Psoas muscle (tissue), 7 donors: ENCODE measurements at regions not wholly inside any gene's neighbourhood (a gene's known extent, or its start where the extent isn't known, plus 50 kb on each side); places are given as distances from the start of the nearest gene placed in this dataset.

Source experiments
- ATAC-seq, 4 donors: fragments of 200-7000 bp; cut with Tn5 transposase; one replicate each; pipeline ENCODE4 v1.9.1; 2020; ENCODE audit warnings: moderate library complexity in 3 of 4, mild to moderate bottlenecking in 2 of 4
- DNase-seq, 2 donors: peaks; one replicate each; pipeline ENCODE4 v3.0.0-alpha.2; 2020
- H3K27ac ChIP-seq: fragments of 200-600 bp; one replicate; pipeline ENCODE4 v1.8.0; 2022
- H3K27me3 ChIP-seq, 3 donors: fragments of 200-600 bp in 1 of 3; one replicate each; pipeline versions ENCODE4 v1.6.1 to v1.8.0; 2013 to 2022; ENCODE audit warnings: low read length in 2 of 3, mild to moderate bottlenecking in 2 of 3, moderate library complexity in 1 of 3; ENCODE audit not compliant: insufficient read depth in 3 of 3
- H3K36me3 ChIP-seq, 2 donors: fragments of 200-600 bp in 1 of 2; one replicate each; pipeline versions ENCODE4 v1.6.1 to v1.8.0; 2013 to 2022; ENCODE audit warnings: low read depth in 1 of 2, mild to moderate bottlenecking in 1 of 2, moderate library complexity in 1 of 2; ENCODE audit not compliant: insufficient read depth in 1 of 2
- H3K4me1 ChIP-seq: fragments of 200-600 bp; one replicate; pipeline ENCODE4 v1.8.0; 2022
- H3K4me3 ChIP-seq: fragments of 200-600 bp; one replicate; pipeline ENCODE4 v1.8.0; 2022; ENCODE audit warnings: mild to moderate bottlenecking
- H3K9me3 ChIP-seq: fragments of 200-600 bp; one replicate; pipeline ENCODE4 v1.8.0; 2022
- WGBS, 3 donors: extraction: QIAGEN DNeasy Blood & Tissue Kit; methylation state at CpG; one replicate each; pipeline versions ENCODE4 v1.1.6 to v1.1.7; 2013; 5-methylcytosine and 5-hydroxymethylcytosine counted together
- intact Hi-C, 2 donors: fragments of 100-400 bp; cut with DNase I; formaldehyde crosslinking; loops; one replicate each; pipeline versions ENCODE4 v1.11.0 to v1.14.2; 2022
- TF ChIP-seq, protein P1 (sequence below): fragments of 200-600 bp; IDR thresholded peaks from one replicate; pipeline ENCODE4 v1.8.0; 2022; ENCODE audit warnings: antibody characterized with exemption
- donor health status: healthy with polysubstance abuse.
- donor health status: DM: no; HTN: no; CAD: no; lungs with moderate emphysema.
- donor health status: Bipolar disorder and iron deficiency.
- donor health status: healthy.
- donor health status: DM: yes; HTN: yes; CAD: no.
- donor health status: DM: no; HTN: no; CAD: no.
- donor health status: DM: yes; HTN: yes; CAD: no.

DNA sequence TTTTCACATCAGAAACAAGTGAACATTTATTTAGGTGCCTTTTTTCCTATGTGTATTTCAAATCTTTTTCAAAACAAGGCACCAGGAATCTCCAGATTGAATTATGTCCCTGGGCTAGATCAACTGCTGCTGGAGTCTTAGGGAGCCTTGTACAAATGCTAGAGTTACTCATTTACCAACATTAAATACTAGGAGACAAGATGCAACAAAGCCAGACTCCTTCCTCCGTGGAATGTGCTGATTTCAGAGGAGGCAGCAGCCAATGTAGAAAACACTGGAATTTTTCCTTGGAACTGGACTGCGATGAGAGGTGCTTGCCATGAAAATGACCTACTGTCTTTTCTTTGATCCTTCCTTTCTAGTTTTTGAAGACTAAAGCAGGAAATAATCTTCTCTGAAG, 1514.7 kb upstream of the MIR17HG start:
- H3K4me3 ChIP-seq = no peak overlapping the region
- intact Hi-C loops = no loop called here
- no peaks in the 10 kb centered on the region for H3K27me3 ChIP-seq
- TF ChIP-seq, protein P1, sequence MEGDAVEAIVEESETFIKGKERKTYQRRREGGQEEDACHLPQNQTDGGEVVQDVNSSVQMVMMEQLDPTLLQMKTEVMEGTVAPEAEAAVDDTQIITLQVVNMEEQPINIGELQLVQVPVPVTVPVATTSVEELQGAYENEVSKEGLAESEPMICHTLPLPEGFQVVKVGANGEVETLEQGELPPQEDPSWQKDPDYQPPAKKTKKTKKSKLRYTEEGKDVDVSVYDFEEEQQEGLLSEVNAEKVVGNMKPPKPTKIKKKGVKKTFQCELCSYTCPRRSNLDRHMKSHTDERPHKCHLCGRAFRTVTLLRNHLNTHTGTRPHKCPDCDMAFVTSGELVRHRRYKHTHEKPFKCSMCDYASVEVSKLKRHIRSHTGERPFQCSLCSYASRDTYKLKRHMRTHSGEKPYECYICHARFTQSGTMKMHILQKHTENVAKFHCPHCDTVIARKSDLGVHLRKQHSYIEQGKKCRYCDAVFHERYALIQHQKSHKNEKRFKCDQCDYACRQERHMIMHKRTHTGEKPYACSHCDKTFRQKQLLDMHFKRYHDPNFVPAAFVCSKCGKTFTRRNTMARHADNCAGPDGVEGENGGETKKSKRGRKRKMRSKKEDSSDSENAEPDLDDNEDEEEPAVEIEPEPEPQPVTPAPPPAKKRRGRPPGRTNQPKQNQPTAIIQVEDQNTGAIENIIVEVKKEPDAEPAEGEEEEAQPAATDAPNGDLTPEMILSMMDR = no peak
- H3K4me1 ChIP-seq = no peaks in the 10 kb centered on the region
- 38 to 47% (median 46%) methylated on average over 2 of the region's 2 CpGs for WGBS, 3 donors
- ATAC-seq (no peak), DNase-seq (no peak)
- H3K27ac ChIP-seq = no peak overlapping the region
- H3K9me3 ChIP-seq = no peaks in the 10 kb centered on the region
- no peaks in the 10 kb centered on the region for H3K36me3 ChIP-seq

DNA sequence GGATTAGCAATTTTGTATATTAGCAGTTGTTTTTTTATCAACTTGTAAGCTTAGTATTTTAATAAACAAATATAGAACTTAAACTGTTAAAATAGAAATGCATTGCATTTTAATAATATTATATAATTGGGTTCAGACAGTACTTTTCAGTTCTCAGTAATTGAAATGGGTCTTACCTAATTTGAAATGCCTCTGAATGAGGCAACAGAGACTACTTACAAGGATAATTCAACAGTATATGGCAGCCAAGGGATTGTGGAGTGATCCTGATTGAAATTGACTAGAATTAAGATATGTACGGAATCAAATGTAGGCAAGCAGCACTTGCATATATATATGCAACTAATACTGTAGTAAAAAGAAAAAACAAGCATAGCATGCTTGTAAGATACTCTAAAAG, 1503.9 kb upstream of the MIR17HG start:
- intact Hi-C loops = no loop called here
- no peak for ATAC-seq
- 67 to 77% (median 74%) methylated on average over 1 of the region's 1 CpG for WGBS, 3 donors

DNA sequence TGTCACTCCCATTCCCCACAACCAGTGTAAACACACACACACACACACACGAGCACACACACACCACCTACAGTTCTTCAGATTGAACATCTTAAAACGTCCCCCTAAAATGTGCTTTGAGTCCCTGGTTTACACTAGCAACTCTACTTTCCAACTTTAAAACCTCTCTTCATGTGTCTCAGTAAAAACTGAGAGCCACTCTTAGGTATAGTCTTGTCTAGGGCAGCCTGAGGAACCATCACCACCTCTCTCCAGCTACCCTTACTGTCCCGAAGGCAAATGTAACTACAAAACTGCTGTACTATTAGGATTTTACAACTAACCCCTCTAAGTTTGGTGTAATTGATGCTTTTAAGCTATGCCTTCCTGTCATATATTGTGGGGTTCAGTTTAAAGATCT, 1501.6 kb upstream of the MIR17HG start:
- Histone ChIP-seq H3K4me3 (no peak overlapping the region), H3K4me1 (no peaks in the 10 kb centered on the region), H3K27ac (no peak overlapping the region), H3K9me3 (no peaks in the 10 kb centered on the region), H3K27me3 (no peaks in the 10 kb centered on the region), H3K36me3 (no peaks in the 10 kb centered on the region)
- TF ChIP-seq, protein P1 = no peak
- WGBS, 3 donors = 37 to 79% (median 43%) methylated on average over 3 of the region's 3 CpGs
- intact Hi-C loops = no loop called here
- ATAC-seq = no peak
- no peak for DNase-seq

More for the DNA sequence above, 1503.9 kb upstream of the MIR17HG start:
- no peaks in the 10 kb centered on the region for H3K27me3 ChIP-seq
- no peak overlapping the region for H3K4me3 ChIP-seq
- no peak for DNase-seq
- no peaks in the 10 kb centered on the region for H3K9me3 ChIP-seq
- no peak overlapping the region for H3K27ac ChIP-seq
- no peaks in the 10 kb centered on the region for H3K36me3 ChIP-seq
- no peaks in the 10 kb centered on the region for H3K4me1 ChIP-seq
- TF ChIP-seq, protein P1 = no peak

DNA sequence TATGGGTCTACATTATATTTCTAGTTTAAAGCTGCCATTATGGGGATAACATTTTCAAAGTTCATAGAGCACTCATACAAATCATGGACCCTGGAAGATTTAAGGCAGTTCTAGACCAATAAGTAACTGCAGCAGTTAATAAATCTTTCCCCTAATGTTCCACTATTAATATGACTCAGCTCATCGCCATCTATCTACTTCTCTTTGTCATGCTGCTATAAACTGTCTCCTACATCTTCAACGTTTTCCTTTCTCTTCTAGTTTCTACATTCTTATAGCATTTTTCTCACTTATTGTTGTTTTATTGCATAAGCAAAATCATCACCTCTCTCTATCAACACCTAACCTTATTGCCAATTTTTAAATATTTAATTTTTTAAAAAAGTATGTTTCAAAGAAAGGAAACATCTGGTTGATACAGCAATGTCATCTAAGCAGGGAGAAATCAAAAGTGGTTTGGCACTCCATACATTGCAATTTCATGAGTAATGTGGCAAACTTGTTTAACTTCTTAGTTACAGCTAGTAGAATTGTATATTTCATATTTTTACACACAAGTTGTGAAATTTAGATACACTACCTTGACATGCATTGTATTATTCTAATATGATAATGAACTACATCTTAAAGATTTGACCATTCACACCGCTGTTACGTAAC, 1500.4 kb upstream of the MIR17HG start:
- Histone ChIP-seq H3K27me3 (no peaks in the 10 kb centered on the region), H3K4me1 (no peaks in the 10 kb centered on the region), H3K27ac (no peak overlapping the region), H3K9me3 (no peaks in the 10 kb centered on the region), H3K4me3 (no peak overlapping the region), H3K36me3 (no peaks in the 10 kb centered on the region)
- 78 to 80% (median 79%) methylated on average over 4 of the region's 4 CpGs for WGBS, 3 donors
- TF ChIP-seq, protein P1 = no peak
- ATAC-seq (no peak), DNase-seq (no peak)
- intact Hi-C loops = no loop called here

DNA sequence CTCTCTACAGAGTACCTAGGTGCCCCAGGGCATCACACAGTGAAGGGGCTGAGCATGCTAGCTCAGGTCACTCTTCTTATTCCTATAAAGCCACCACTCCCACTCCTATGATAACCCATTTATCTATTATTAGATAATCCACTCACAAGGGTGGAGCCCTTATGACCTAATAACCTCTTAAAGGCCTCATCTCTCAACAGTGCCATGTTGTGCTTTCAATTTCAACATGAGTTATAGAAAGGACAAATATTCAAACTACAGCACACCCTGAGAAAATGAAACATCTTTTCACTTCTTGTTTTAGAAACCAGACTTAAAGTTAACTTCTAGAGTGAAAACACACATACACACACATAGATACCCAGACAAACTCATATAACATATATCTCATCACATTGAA, 1494.9 kb upstream of the MIR17HG start:
- Histone ChIP-seq H3K27me3 (no peaks in the 10 kb centered on the region), H3K36me3 (no peaks in the 10 kb centered on the region), H3K27ac (no peak overlapping the region), H3K4me1 (no peaks in the 10 kb centered on the region), H3K4me3 (no peak overlapping the region), H3K9me3 (no peaks in the 10 kb centered on the region)
- ATAC-seq = no peak
- intact Hi-C loops = no loop called here
- TF ChIP-seq, protein P1 = no peak
- DNase-seq = no peak
